Stimulated activated CD8-positive, alpha-beta memory T cell treated with anti-CD3 and anti-CD28 coated beads, Interleukin-12 subunit alpha, Interleukin-12 subunit beta, amount 100 ng/mL, for 24 hours (primary cell): ENCODE measurements at regions not wholly inside any gene's neighbourhood (a gene's known extent, or its start where the extent isn't known, plus 50 kb on each side); places are given as distances from the start of the nearest gene placed in this dataset.

Experiments used
- DNase-seq: peaks from one replicate; pipeline ENCODE4 v3.0.0-alpha.2; 2020; ENCODE audit errors: extremely low read depth

- DNase-seq: no peak
Observed at GRCh38 chr1:195934817-195935553, 673.3 kb downstream of the KCNT2 start.

- no peak for DNase-seq
Observed at GRCh38 chr1:195933835-195934234, 674.4 kb downstream of the KCNT2 start.

- no peak for DNase-seq
Observed at GRCh38 chr1:195915826-195916225, 692.4 kb downstream of the KCNT2 start.

- DNase-seq: no peak
Observed at GRCh38 chr1:195909061-195909460, 699.2 kb downstream of the KCNT2 start.

GRCh38 chr1:195908121-195908520 is 700.1 kb downstream of the KCNT2 start:
- DNase-seq: no peak

- DNase-seq: no peak
Observed at GRCh38 chr1:195903203-195903602, 705.0 kb downstream of the KCNT2 start.

GRCh38 chr1:195902779-195903178 is 705.5 kb downstream of the KCNT2 start:
- no peak for DNase-seq

GRCh38 chr1:195899762-195900352 is 708.4 kb downstream of the KCNT2 start:
- DNase-seq: no peak

- no peak for DNase-seq
Observed at GRCh38 chr1:195898924-195899323, 709.3 kb downstream of the KCNT2 start.

GRCh38 chr1:195898373-195898772 is 709.9 kb downstream of the KCNT2 start:
- no peak for DNase-seq

- DNase-seq: no peak
Observed at GRCh38 chr1:195897076-195897475, 711.2 kb downstream of the KCNT2 start.

- DNase-seq: no peak
Observed at GRCh38 chr1:195894411-195894810, 713.8 kb downstream of the KCNT2 start.

- DNase-seq: no peak
Observed at GRCh38 chr1:195886000-195886399, 722.2 kb downstream of the KCNT2 start.

- DNase-seq: no peak
Observed at GRCh38 chr1:195878478-195878877, 729.8 kb downstream of the KCNT2 start.

GRCh38 chr1:195876792-195877191 is 731.4 kb downstream of the KCNT2 start:
- no peak for DNase-seq

GRCh38 chr1:195872376-195872775 is 735.9 kb downstream of the KCNT2 start:
- DNase-seq: no peak

GRCh38 chr1:195867638-195868037 is 740.6 kb downstream of the KCNT2 start:
- no peak for DNase-seq

GRCh38 chr1:195866781-195867222 is 741.4 kb downstream of the KCNT2 start:
- no peak for DNase-seq

GRCh38 chr1:195866091-195866780 is 742.0 kb downstream of the KCNT2 start:
- no peak for DNase-seq

- no peak for DNase-seq
Observed at GRCh38 chr1:195851804-195852203, 756.4 kb downstream of the KCNT2 start.

- no peak for DNase-seq
Observed at GRCh38 chr1:195851016-195851601, 757.1 kb downstream of the KCNT2 start.

GRCh38 chr1:195849180-195849579 is 759.1 kb downstream of the KCNT2 start:
- no peak for DNase-seq
